ENCODE measurements at regions not wholly inside any gene's neighbourhood (a gene's known extent, or its start where the extent isn't known, plus 50 kb on each side); places are given as distances from the start of the nearest gene placed in this dataset.
"Not testable (repeated sequence)": the region's sequence is repeated elsewhere in the genome, so short reads cannot be mapped to it uniquely, and the experiment has no call there.

GRCh38 chr1:229922249-229922648, 144.8 kb upstream of the GALNT2 start:
- H3K36me3 ChIP-seq (ENCODE audit: low read depth), result no peaks in the 10 kb centered on the region
- no peaks in the 10 kb centered on the region for H3K27me3 ChIP-seq (ENCODE audit: insufficient read depth, poor library complexity, severe bottlenecking)
- no peak for TF ChIP-seq CTCF (IDR thresholded peaks at IDR 0.05; ENCODE audit: poor library complexity, severe bottlenecking)
- H3K9me3 ChIP-seq (ENCODE audit: severe bottlenecking), result no peaks in the 10 kb centered on the region
- H3K27ac ChIP-seq (ENCODE audit: poor library complexity, severe bottlenecking), result no peak overlapping the region
- H3K4me3 ChIP-seq (ENCODE audit: severe bottlenecking), result no peak overlapping the region
- no peaks in the 10 kb centered on the region for H3K4me1 ChIP-seq (ENCODE audit: insufficient read depth, poor library complexity, severe bottlenecking)
- DNase-seq (ENCODE audit: low spot score) (no peak), ATAC-seq (ENCODE audit: low read depth) (no peak)

GRCh38 chr1:229924639-229925038, 142.4 kb upstream of the GALNT2 start:
- DNase-seq (ENCODE audit: low spot score), result no peak
- Histone ChIP-seq H3K4me3 (ENCODE audit: severe bottlenecking) (no peak overlapping the region), H3K27ac (ENCODE audit: poor library complexity, severe bottlenecking) (no peak overlapping the region), H3K36me3 (ENCODE audit: low read depth) (no peaks in the 10 kb centered on the region), H3K4me1 (ENCODE audit: insufficient read depth, poor library complexity, severe bottlenecking) (no peaks in the 10 kb centered on the region), H3K9me3 (ENCODE audit: severe bottlenecking) (no peaks in the 10 kb centered on the region), H3K27me3 (ENCODE audit: insufficient read depth, poor library complexity, severe bottlenecking) (no peaks in the 10 kb centered on the region)
- ATAC-seq (ENCODE audit: low read depth), result no peak
- no peak for TF ChIP-seq CTCF (IDR thresholded peaks at IDR 0.05; ENCODE audit: poor library complexity, severe bottlenecking)

- DNase-seq (ENCODE audit: low spot score), result no peak
- H3K4me3 ChIP-seq (ENCODE audit: severe bottlenecking), result no peak overlapping the region
- H3K4me1 ChIP-seq (ENCODE audit: insufficient read depth, poor library complexity, severe bottlenecking), result no peaks in the 10 kb centered on the region
- ATAC-seq (ENCODE audit: low read depth), result no peak
- no peaks in the 10 kb centered on the region for H3K9me3 ChIP-seq (ENCODE audit: severe bottlenecking)
- no peaks in the 10 kb centered on the region for H3K36me3 ChIP-seq (ENCODE audit: low read depth)
- H3K27me3 ChIP-seq (ENCODE audit: insufficient read depth, poor library complexity, severe bottlenecking), result no peaks in the 10 kb centered on the region
- no peak for TF ChIP-seq CTCF (IDR thresholded peaks at IDR 0.05; ENCODE audit: poor library complexity, severe bottlenecking)
- H3K27ac ChIP-seq (ENCODE audit: poor library complexity, severe bottlenecking), result no peak overlapping the region
These were observed 138.3 kb upstream of the GALNT2 start for GRCh38 chr1:229928767-229929166.

DNA sequence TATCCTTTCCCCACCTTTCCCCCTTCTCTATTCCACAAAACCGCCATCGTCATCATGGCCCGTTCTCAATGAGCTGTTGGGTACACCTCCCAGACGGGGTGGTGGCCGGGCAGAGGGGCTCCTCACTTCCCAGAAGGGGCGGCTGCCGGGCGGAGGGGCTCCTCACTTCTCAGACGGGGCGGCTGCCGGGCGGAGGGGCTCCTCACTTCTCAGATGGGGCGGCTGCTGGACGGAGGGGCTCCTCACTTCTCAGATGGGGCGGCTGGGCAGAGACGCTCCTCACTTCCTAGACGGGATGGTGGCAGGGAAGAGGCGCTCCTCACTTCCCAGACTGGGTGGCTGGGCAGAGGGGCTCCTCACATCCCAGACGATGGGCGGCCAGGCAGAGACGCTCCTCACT, 135.3 kb upstream of the GALNT2 start:
- not testable (repeated sequence) for DNase-seq (ENCODE audit: low spot score); H3K36me3 ChIP-seq (ENCODE audit: low read depth); H3K4me3 ChIP-seq (ENCODE audit: severe bottlenecking); H3K4me1 ChIP-seq (ENCODE audit: insufficient read depth, poor library complexity, severe bottlenecking); H3K9me3 ChIP-seq (ENCODE audit: severe bottlenecking); H3K27ac ChIP-seq (ENCODE audit: poor library complexity, severe bottlenecking); ATAC-seq (ENCODE audit: low read depth); H3K27me3 ChIP-seq (ENCODE audit: insufficient read depth, poor library complexity, severe bottlenecking)

GRCh38 chr1:229935157-229935556, 131.9 kb upstream of the GALNT2 start:
- not testable (repeated sequence) for ATAC-seq (ENCODE audit: low read depth); DNase-seq (ENCODE audit: low spot score); H3K9me3 ChIP-seq (ENCODE audit: severe bottlenecking); H3K27me3 ChIP-seq (ENCODE audit: insufficient read depth, poor library complexity, severe bottlenecking); H3K36me3 ChIP-seq (ENCODE audit: low read depth); H3K4me3 ChIP-seq (ENCODE audit: severe bottlenecking); H3K27ac ChIP-seq (ENCODE audit: poor library complexity, severe bottlenecking); H3K4me1 ChIP-seq (ENCODE audit: insufficient read depth, poor library complexity, severe bottlenecking)

DNA sequence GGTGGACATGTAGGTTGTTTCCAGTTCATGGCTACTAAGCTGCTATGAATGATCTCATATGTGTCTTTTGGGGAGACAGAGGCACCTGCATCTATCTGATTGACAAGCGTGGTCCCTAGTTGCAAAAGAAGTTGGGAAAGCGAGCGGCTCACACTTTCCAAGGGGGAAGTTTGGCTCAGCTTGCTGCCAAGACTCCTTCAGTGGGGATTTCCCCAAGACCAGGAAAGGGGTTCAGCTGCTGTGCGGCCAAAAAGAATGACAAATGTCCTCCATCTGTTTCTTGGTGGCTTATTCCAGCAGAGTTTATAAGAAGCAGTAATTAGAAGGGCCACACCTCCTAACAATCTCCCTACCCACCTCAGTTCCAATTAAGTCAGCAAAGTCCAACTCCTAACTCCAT, 128.5 kb upstream of the GALNT2 start:
- H3K4me3 ChIP-seq (ENCODE audit: severe bottlenecking), result no peak overlapping the region
- ATAC-seq (ENCODE audit: low read depth), result no peak
- no peaks in the 10 kb centered on the region for H3K36me3 ChIP-seq (ENCODE audit: low read depth)
- no peak for DNase-seq (ENCODE audit: low spot score)
- H3K27me3 ChIP-seq (ENCODE audit: insufficient read depth, poor library complexity, severe bottlenecking), result no peaks in the 10 kb centered on the region
- H3K27ac ChIP-seq (ENCODE audit: poor library complexity, severe bottlenecking), result no peak overlapping the region
- H3K9me3 ChIP-seq (ENCODE audit: severe bottlenecking), result no peaks in the 10 kb centered on the region
- H3K4me1 ChIP-seq (ENCODE audit: insufficient read depth, poor library complexity, severe bottlenecking), result no peaks in the 10 kb centered on the region
- TF ChIP-seq CTCF (IDR thresholded peaks at IDR 0.05; ENCODE audit: poor library complexity, severe bottlenecking), result no peak
